ENCODE measurements at regions not wholly inside any gene's neighbourhood (a gene's known extent, or its start where the extent isn't known, plus 50 kb on each side); places are given as distances from the start of the nearest gene placed in this dataset.

GRCh38 chr1:60678802-60679201, 403.6 kb upstream of the NFIA start:
- no peak for TF ChIP-seq CTCF (IDR thresholded peaks at IDR 0.05)
- no peak for TF ChIP-seq POLR2A (IDR thresholded peaks at IDR 0.05)
- no peak for TF ChIP-seq EP300 (IDR thresholded peaks at IDR 0.05)
- no peak for TF ChIP-seq POLR2AphosphoS5 (IDR thresholded peaks at IDR 0.05)

Data from suprapubic skin (tissue), 4 donors.